HCT116 (cell line): ENCODE measurements at regions not wholly inside any gene's neighbourhood (a gene's known extent, or its start where the extent isn't known, plus 50 kb on each side); places are given as distances from the start of the nearest gene placed in this dataset.

Experiments
- ATAC-seq: fragments of 200-7000 bp; cut with Tn5 transposase; 2 replicates; pipeline ENCODE4 v1.9.1; 2020; ENCODE audit warnings: mild to moderate bottlenecking, moderate library complexity
- BruUV-seq: library from RNA; stranded (reverse); fragments of 400-500 nt; replicated peaks from 2 replicates; lab custom pipeline; 2021; lab: Mats Ljungman, UMichigan
- CTCF ChIA-PET: fragments of 300-600 bp; sonication (Branson Sonifier 250); formaldehyde crosslinking; loops from one replicate; lab custom pipeline; 2021; ENCODE audit warnings: antibody characterized with exemption; lab: Charles Lee
- POLR2A ChIA-PET: fragments of 300-600, 350-600 bp; sonication (Branson Sonifier 250); formaldehyde crosslinking; loops from one replicate; lab custom pipeline; 2021; ENCODE audit warnings: antibody characterized with exemption; lab: Charles Lee
- RAD21 ChIA-PET, 2 experiments: fragments of 300-600 bp; sonication (Branson Sonifier 250); formaldehyde crosslinking; loops; one replicate each; lab custom pipeline; 2023; ENCODE audit warnings: low total read pairs in 2 of 2; ENCODE audit not compliant: uncharacterized antibody in 2 of 2, unreplicated experiment in 2 of 2, low non-redundant PET in 1 of 2; lab: Charles Lee
- DNase-seq: peaks from one replicate; pipeline ENCODE4 v3.0.0-alpha.2; 2010; ENCODE audit warnings: low read depth, low spot score
- H2AFZ ChIP-seq: fragments of 200-600 bp; shearing (Covaris generic), sonication (generic); 2 replicates; pipeline ENCODE4 v1.6.1; 2017; ENCODE audit warnings: low read depth, mixed run types, mixed read lengths, antibody characterized with exemption, low read length; ENCODE audit not compliant: poor library complexity, severe bottlenecking
- H3K27ac ChIP-seq: 2 replicates; pipeline ENCODE4 v1.5.1; 2012; ENCODE audit warnings: low read depth, low read length
- H3K27me3 ChIP-seq: fragments of 200-600 bp; sonication (generic); 2 replicates; pipeline ENCODE4 v1.6.1; 2016; ENCODE audit warnings: mixed run types, low read length, mixed read lengths; ENCODE audit not compliant: insufficient read depth
- H3K36me3 ChIP-seq, 2 experiments: fragments of 200-500 bp in 1 of 2; fragments of 200-600 bp in 1 of 2; sonication (Bioruptor generic) in 1 of 2; sonication (generic) in 1 of 2; 2 replicates each; pipeline versions ENCODE4 v1.5.1 to v1.6.1; 2014 to 2016; ENCODE audit warnings: low read length in 2 of 2, inconsistent platforms in 1 of 2, mixed read lengths in 1 of 2, mixed run types in 1 of 2; ENCODE audit not compliant: insufficient read depth in 2 of 2, control insufficient read depth in 1 of 2
- H3K4me1 ChIP-seq, 2 experiments: fragments of 200-600 bp in 1 of 2; sonication (generic) in 1 of 2; 2 replicates each; pipeline versions ENCODE4 v1.5.1 to v1.6.1; 2012 to 2017; ENCODE audit warnings: low read length in 2 of 2, inconsistent platforms in 1 of 2, mild to moderate bottlenecking in 1 of 2, mixed read lengths in 1 of 2, mixed run types in 1 of 2, moderate library complexity in 1 of 2; ENCODE audit not compliant: insufficient read depth in 2 of 2, control insufficient read depth in 1 of 2
- H3K4me2 ChIP-seq: fragments of 200-600 bp; sonication (generic); 2 replicates; pipeline ENCODE4 v1.6.1; 2017; ENCODE audit warnings: mixed run types, low read length, mixed read lengths
- H3K4me3 ChIP-seq, 2 experiments: fragments of 200-600 bp in 1 of 2; sonication (generic) in 1 of 2; replicated peaks in 1 of 2; 2 replicates each; pipeline ENCODE4 v1.5.1; 2011 to 2016; ENCODE audit warnings: low read length in 2 of 2, control low read depth in 1 of 2, low read depth in 1 of 2, mild to moderate bottlenecking in 1 of 2, mixed read lengths in 1 of 2, mixed run types in 1 of 2
- H3K79me2 ChIP-seq: fragments of 200-600 bp; sonication (generic); 2 replicates; pipeline ENCODE4 v1.6.1; 2017; ENCODE audit warnings: mild to moderate bottlenecking, mixed run types, low read length, moderate library complexity, mixed read lengths; ENCODE audit not compliant: insufficient read depth
- H3K9ac ChIP-seq: fragments of 200-600 bp; sonication (generic); 2 replicates; pipeline ENCODE4 v1.6.1; 2016; ENCODE audit warnings: low read length, mixed read lengths
- H3K9me2 ChIP-seq: fragments of 200-600 bp; sonication (generic), shearing (Covaris generic); 2 replicates; pipeline ENCODE4 v1.6.1; 2017; ENCODE audit warnings: mixed run types, mild to moderate bottlenecking, moderate library complexity; ENCODE audit not compliant: insufficient read depth
- H3K9me3 ChIP-seq, 2 experiments: fragments of 200-500 bp in 1 of 2; fragments of 200-600 bp in 1 of 2; sonication (Bioruptor generic) in 1 of 2; sonication (generic) in 1 of 2; 2 replicates each; pipeline ENCODE4 v1.6.1; 2014 to 2017; ENCODE audit warnings: low read length in 2 of 2, mixed read lengths in 2 of 2, inconsistent platforms in 1 of 2, low read depth in 1 of 2, mild to moderate bottlenecking in 1 of 2, mixed run types in 1 of 2, moderate library complexity in 1 of 2; ENCODE audit not compliant: control insufficient read depth in 1 of 2, insufficient read depth in 1 of 2
- H4K20me1 ChIP-seq: fragments of 200-600 bp; sonication (generic), shearing (Covaris generic); 2 replicates; pipeline ENCODE4 v1.6.1; 2017; ENCODE audit warnings: mixed run types, mild to moderate bottlenecking, moderate library complexity; ENCODE audit not compliant: insufficient read depth
- CBX3 ChIP-seq: IDR thresholded peaks from 2 replicates; pipeline ENCODE4 v1.6.1; 2012; ENCODE audit warnings: low read depth
- CEBPB ChIP-seq: IDR thresholded peaks from 2 replicates; pipeline ENCODE4 v1.6.1; 2012; ENCODE audit warnings: low read depth
- CTCF ChIP-seq, 3 experiments: fragments of 200-600 bp in 1 of 3; sonication (generic) in 1 of 3; IDR thresholded peaks in 2 of 3; conservative IDR thresholded peaks in 1 of 3; 2 replicates each; pipeline ENCODE4 v1.5.1; 2012 to 2017; ENCODE audit warnings: low read depth in 2 of 3, low read length in 2 of 3, antibody characterized with exemption in 1 of 3, borderline replicate concordance in 1 of 3, control low read depth in 1 of 3, mild to moderate bottlenecking in 1 of 3, mixed read lengths in 1 of 3, mixed run types in 1 of 3, moderate library complexity in 1 of 3; ENCODE audit not compliant: insufficient read depth in 1 of 3
- EGR1 ChIP-seq: IDR thresholded peaks from 2 replicates; pipeline ENCODE4 v1.6.1; 2012; ENCODE audit warnings: low read depth
- ELF1 ChIP-seq: IDR thresholded peaks from 2 replicates; pipeline ENCODE4 v1.6.1; 2012; ENCODE audit warnings: low read depth, borderline replicate concordance
- EZH2 ChIP-seq: fragments of 200-600 bp; sonication (generic); IDR thresholded peaks from 2 replicates; pipeline ENCODE4 v1.6.1; 2017; ENCODE audit warnings: antibody characterized with exemption, mixed run types
- EZH2phosphoT487 ChIP-seq: fragments of 200-600 bp; IDR thresholded peaks from 2 replicates; pipeline ENCODE4 v1.6.1; 2018; ENCODE audit warnings: antibody characterized with exemption, borderline replicate concordance
- FOSL1 ChIP-seq: IDR thresholded peaks from 2 replicates; pipeline ENCODE4 v1.6.1; 2012; ENCODE audit warnings: low read depth
- JUND ChIP-seq: IDR thresholded peaks from 2 replicates; pipeline ENCODE4 v1.6.1; 2012
- MAX ChIP-seq: IDR thresholded peaks from 2 replicates; pipeline ENCODE4 v1.6.1; 2012
- POLR2AphosphoS5 ChIP-seq: IDR thresholded peaks from 2 replicates; pipeline ENCODE4 v1.6.1; 2011; ENCODE audit warnings: mild to moderate bottlenecking, low read depth, low read length, moderate library complexity
- SIN3A ChIP-seq: IDR thresholded peaks from 2 replicates; pipeline ENCODE4 v1.6.1; 2012; ENCODE audit warnings: low read depth
- SRF ChIP-seq: IDR thresholded peaks from 2 replicates; pipeline ENCODE4 v1.6.1; 2012; ENCODE audit warnings: low read depth
- YY1 ChIP-seq: IDR thresholded peaks from 2 replicates; pipeline ENCODE4 v1.6.1; 2011; ENCODE audit warnings: low read length, low read depth, moderate library complexity, mild to moderate bottlenecking; ENCODE audit not compliant: insufficient replicate concordance; ENCODE audit errors: extremely low read depth
- ZFX ChIP-seq: fragments of 450-650 bp; IDR thresholded peaks from 2 replicates; pipeline ENCODE4 v1.6.1; 2017
- ZNF274 ChIP-seq: fragments of 200-500 bp; sonication (Bioruptor generic); IDR thresholded peaks from 2 replicates; pipeline ENCODE4 v1.6.1; 2014; ENCODE audit warnings: mild to moderate bottlenecking, low read depth, low read length, inconsistent platforms
- intact Hi-C: fragments of 100-400 bp; cut with micrococcal nuclease; formaldehyde crosslinking; loops from 2 replicates; pipeline ENCODE4 v1.10.0; 2022

GRCh38 chr2:212854771-212855170 is 296.6 kb downstream of the IKZF2 start:
- ChIA-PET CTCF (no interaction called here), RAD21 (no interaction called here), POLR2A (no interaction called here)
- no peaks in the 10 kb centered on the region for H3K9me3 ChIP-seq
- intact Hi-C loops, result no loop called here
- H4K20me1 ChIP-seq, result no peaks in the 10 kb centered on the region
- TF ChIP-seq JUND, result no peak
- TF ChIP-seq EGR1, result no peak
- no TSS peak for BruUV-seq
- ATAC-seq (no peak), DNase-seq (no peak)
- H3K36me3 ChIP-seq, result no peaks in the 10 kb centered on the region
- no peak overlapping the region for H3K4me3 ChIP-seq
- H3K4me2 ChIP-seq, result no peak overlapping the region
- no peaks in the 10 kb centered on the region for H3K9me2 ChIP-seq
- no peaks in the 10 kb centered on the region for H3K79me2 ChIP-seq
- no peak overlapping the region for H3K9ac ChIP-seq
- no peaks in the 10 kb centered on the region for H3K4me1 ChIP-seq
- H3K27ac ChIP-seq, result no peak overlapping the region
- no peak overlapping the region for H2AFZ ChIP-seq
- H3K27me3 ChIP-seq, result no peaks in the 10 kb centered on the region

- POLR2A ChIA-PET, result no interaction called here
Measured at GRCh38 chr2:212854116-212854515, 297.3 kb downstream of the IKZF2 start.

More at GRCh38 chr2:212854116-212854515, 297.3 kb downstream of the IKZF2 start:
- H3K9ac ChIP-seq, result no peak overlapping the region
- no peaks in the 10 kb centered on the region for H3K27me3 ChIP-seq
- H3K36me3 ChIP-seq, result no peaks in the 10 kb centered on the region
- intact Hi-C loops, result no loop called here
- no peak for ATAC-seq
- H3K4me2 ChIP-seq, result no peak overlapping the region
- H3K4me1 ChIP-seq, result no peaks in the 10 kb centered on the region
- CTCF ChIA-PET, result no interaction called here
- TF ChIP-seq EZH2 (no peak), MAX (no peak), EGR1 (no peak), SRF (no peak), FOSL1 (no peak), POLR2AphosphoS5 (no peak), YY1 (no peak), EZH2phosphoT487 (no peak), ELF1 (no peak), CTCF (IDR thresholded peaks at IDR 0.05 in 2 of 3, conservative IDR thresholded peaks at IDR 0.05 in 1 of 3; ENCODE audit: borderline replicate concordance in 1 of 3, insufficient read depth in 1 of 3, low read depth in 2 of 3, low read length in 2 of 3) (no peak), CEBPB (no peak), CBX3 (no peak), SIN3A (no peak), JUND (no peak), ZFX (no peak), ZNF274 (no peak)
- TF ChIP-seq, all 23 proteins: peak for 0
- BruUV-seq, result no TSS peak
- no peaks in the 10 kb centered on the region for H3K9me3 ChIP-seq
- no peak overlapping the region for H3K4me3 ChIP-seq
- no peaks in the 10 kb centered on the region for H3K79me2 ChIP-seq
- DNase-seq, result no peak
- no peaks in the 10 kb centered on the region for H3K9me2 ChIP-seq
- no peaks in the 10 kb centered on the region for H4K20me1 ChIP-seq
- H2AFZ ChIP-seq, result no peak overlapping the region
- RAD21 ChIA-PET, result no interaction called here
- H3K27ac ChIP-seq, result no peak overlapping the region
